Stomach (tissue), 4 donors: ENCODE measurements at regions not wholly inside any gene's neighbourhood (a gene's known extent, or its start where the extent isn't known, plus 50 kb on each side); places are given as distances from the start of the nearest gene placed in this dataset.

Source experiments
- POLR2AphosphoS5 ChIP-seq, 3 donors: sonication (generic); formaldehyde crosslinking; IDR thresholded peaks; one replicate each; pipeline ENCODE4 v1.6.1; 2016; ENCODE audit warnings: antibody characterized with exemption in 3 of 3
- TF ChIP-seq, protein P1 (sequence below), 7 experiments: fragments of 450-650 bp in 4 of 7; fragments of 200-600 bp in 3 of 7; sonication (generic) in 3 of 7; IDR thresholded peaks; one replicate each; pipeline ENCODE4 v1.5.1; 2016 to 2019; ENCODE audit warnings: antibody characterized with exemption in 7 of 7, control low read depth in 2 of 7, mild to moderate bottlenecking in 1 of 7

DNA sequence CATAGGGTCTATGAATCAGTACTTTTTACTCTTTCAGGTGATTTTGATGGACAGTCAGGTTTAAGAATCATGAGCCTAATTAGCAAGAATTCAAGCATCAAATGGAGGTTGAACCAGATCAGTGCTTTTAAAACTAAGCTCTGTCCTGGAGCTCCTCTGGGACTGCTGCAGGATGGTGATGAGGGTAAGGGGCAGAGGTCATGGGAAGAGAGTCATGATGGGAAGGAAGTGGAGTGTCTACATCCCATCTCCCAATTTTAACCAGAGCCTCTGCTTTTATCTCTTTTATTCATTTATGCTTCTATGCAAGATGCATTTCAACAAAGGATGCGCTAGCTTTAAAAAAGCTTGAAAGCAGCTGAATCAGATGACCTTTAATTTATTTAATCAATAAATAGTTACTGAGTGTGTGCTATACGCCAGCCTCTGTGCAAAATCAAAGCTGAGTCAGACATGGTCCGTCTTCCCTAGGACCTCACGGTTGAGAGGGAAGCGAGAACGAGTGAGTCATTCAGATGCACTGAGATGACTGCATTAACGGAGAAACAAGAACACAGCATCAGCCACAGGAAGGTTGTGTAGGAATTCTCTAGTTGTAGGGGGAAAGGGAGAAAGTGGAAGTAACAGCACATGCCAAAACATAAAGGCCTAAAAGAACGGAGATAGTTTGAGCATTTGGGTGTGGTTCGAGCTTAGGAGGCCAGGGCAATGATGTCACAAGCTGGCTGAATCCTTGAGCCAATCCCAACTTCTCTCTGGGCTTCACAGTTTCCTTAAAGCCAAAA is 441.6 kb upstream of the BRINP1 start:
- TF ChIP-seq, protein P1, sequence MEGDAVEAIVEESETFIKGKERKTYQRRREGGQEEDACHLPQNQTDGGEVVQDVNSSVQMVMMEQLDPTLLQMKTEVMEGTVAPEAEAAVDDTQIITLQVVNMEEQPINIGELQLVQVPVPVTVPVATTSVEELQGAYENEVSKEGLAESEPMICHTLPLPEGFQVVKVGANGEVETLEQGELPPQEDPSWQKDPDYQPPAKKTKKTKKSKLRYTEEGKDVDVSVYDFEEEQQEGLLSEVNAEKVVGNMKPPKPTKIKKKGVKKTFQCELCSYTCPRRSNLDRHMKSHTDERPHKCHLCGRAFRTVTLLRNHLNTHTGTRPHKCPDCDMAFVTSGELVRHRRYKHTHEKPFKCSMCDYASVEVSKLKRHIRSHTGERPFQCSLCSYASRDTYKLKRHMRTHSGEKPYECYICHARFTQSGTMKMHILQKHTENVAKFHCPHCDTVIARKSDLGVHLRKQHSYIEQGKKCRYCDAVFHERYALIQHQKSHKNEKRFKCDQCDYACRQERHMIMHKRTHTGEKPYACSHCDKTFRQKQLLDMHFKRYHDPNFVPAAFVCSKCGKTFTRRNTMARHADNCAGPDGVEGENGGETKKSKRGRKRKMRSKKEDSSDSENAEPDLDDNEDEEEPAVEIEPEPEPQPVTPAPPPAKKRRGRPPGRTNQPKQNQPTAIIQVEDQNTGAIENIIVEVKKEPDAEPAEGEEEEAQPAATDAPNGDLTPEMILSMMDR (IDR thresholded peaks at IDR 0.05) = no peak
- no peak for TF ChIP-seq POLR2AphosphoS5 (IDR thresholded peaks at IDR 0.05)
